Transverse colon (tissue), 3 donors: ENCODE measurements at regions not wholly inside any gene's neighbourhood (a gene's known extent, or its start where the extent isn't known, plus 50 kb on each side); places are given as distances from the start of the nearest gene placed in this dataset.

Experiments
- EP300 ChIP-seq: sonication (generic); formaldehyde crosslinking; IDR thresholded peaks from one replicate; pipeline ENCODE4 v1.6.1; 2017; ENCODE audit warnings: antibody characterized with exemption, low read depth
- POLR2A ChIP-seq: fragments of 450-650 bp; IDR thresholded peaks from one replicate; pipeline ENCODE4 v1.6.1; 2016; ENCODE audit warnings: antibody characterized with exemption, mild to moderate bottlenecking, moderate library complexity
- TF ChIP-seq, protein P1 (sequence below), 5 experiments: fragments of 200-600 bp in 3 of 5; fragments of 450-650 bp in 2 of 5; sonication (generic) in 3 of 5; IDR thresholded peaks; 1 replicate in 2 of 5; 2 replicates in 3 of 5; pipeline ENCODE4 v1.5.1; 2016 to 2017; ENCODE audit warnings: antibody characterized with exemption in 5 of 5, inconsistent platforms in 3 of 5, mild to moderate bottlenecking in 2 of 5, moderate library complexity in 1 of 5

DNA sequence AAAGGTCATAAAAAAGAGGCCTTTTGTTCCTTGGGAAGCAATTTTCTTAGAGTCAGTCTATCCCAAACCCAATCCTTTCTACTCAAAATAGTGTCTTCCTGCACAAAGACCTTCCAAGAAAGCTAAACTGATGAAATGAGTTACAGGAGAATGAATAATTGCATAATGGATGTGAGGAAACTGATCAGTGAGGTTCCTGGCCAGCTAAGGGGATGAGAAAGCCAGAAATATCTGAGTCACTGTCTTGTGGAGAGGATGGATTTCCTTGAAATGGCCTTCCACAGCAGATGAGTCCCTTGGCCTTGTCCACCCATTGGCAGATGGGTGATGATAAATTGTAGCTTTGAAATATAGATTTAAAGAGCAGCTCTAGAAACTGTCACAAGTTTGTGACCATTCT is 756.1 kb downstream of the DNAH5 start:
- TF ChIP-seq POLR2A (no peak), EP300 (no peak)
- TF ChIP-seq, protein P1, sequence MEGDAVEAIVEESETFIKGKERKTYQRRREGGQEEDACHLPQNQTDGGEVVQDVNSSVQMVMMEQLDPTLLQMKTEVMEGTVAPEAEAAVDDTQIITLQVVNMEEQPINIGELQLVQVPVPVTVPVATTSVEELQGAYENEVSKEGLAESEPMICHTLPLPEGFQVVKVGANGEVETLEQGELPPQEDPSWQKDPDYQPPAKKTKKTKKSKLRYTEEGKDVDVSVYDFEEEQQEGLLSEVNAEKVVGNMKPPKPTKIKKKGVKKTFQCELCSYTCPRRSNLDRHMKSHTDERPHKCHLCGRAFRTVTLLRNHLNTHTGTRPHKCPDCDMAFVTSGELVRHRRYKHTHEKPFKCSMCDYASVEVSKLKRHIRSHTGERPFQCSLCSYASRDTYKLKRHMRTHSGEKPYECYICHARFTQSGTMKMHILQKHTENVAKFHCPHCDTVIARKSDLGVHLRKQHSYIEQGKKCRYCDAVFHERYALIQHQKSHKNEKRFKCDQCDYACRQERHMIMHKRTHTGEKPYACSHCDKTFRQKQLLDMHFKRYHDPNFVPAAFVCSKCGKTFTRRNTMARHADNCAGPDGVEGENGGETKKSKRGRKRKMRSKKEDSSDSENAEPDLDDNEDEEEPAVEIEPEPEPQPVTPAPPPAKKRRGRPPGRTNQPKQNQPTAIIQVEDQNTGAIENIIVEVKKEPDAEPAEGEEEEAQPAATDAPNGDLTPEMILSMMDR (IDR thresholded peaks at IDR 0.05): no peak
